RPMI7951 (cell line): ENCODE measurements at regions not wholly inside any gene's neighbourhood (a gene's known extent, or its start where the extent isn't known, plus 50 kb on each side); places are given as distances from the start of the nearest gene placed in this dataset.
"Not testable (repeated sequence)": the region's sequence is repeated elsewhere in the genome, so short reads cannot be mapped to it uniquely, and the experiment has no call there.

Experiments used
- DNase-seq: peaks from one replicate; pipeline ENCODE4 v3.0.0-alpha.2; 2012; ENCODE audit warnings: low read depth

DNA sequence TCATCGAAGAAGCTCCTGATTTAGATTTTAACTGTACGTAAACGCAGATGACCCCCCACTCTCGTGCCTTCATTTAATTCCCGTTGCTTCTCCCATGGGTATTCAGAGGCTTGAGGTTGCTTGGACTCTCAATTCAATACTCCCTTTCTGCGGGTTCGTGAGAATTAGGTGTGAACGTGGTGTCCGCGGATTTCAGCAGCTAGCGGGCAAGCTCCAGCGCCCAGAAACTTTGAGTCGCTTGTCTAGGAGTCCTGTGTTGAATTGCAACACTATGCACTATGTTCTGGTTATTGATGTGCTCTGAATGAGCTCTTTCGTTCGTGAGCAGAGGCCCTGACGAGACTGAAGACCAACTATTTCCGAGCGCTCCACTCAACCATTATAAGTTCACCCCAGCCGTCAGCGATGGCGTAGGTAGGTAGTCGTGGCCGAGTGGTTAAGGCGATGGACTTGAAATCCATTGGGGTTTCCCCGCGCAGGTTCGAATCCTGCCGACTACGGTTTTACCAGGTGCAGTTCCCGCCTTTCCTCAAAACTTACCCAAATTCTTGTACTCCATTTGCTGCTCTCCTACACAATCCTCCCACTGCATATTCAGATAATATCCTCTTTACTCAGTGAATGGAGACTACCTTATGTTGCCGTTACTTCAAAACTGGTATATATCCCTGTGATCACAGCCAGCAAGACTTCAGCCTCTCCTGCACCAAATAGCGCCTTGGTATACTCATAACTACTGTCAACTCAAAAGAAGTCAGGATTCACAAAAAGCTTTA, 72.6 kb upstream of the ZNF184 start:
- peak; percentile 69 for DNase-seq

DNA sequence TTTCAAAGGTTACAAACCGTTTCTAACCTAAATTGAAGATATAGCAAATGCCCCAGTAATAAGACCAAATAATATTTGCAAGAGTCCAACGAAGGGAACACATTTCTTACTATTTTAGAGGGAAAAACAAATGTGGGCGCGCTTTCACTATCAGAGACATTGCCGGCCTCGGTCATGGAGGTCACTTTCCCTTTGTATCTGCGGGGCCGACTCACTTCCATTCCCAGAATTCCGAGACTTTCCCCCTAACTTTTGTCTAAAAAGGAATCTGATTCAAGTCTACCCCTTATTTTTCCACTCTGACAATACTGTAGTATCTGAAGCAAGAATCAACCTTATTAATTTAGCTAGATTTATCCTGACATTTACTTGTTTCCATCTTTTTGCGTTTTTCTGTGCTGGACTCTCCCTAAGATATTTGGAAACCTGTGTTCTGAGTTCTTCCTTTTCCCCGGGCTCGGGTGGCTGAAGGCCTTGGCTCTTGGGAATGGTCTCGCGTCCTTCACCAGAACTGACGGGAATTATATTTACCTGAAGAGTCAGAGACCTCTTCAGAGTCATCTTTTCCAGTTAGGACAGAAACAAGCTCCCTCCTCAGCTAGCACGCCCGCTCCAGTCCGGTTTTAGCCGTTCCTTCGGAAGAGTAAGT, 71.8 kb upstream of the ZNF184 start:
- no peak for DNase-seq

DNA sequence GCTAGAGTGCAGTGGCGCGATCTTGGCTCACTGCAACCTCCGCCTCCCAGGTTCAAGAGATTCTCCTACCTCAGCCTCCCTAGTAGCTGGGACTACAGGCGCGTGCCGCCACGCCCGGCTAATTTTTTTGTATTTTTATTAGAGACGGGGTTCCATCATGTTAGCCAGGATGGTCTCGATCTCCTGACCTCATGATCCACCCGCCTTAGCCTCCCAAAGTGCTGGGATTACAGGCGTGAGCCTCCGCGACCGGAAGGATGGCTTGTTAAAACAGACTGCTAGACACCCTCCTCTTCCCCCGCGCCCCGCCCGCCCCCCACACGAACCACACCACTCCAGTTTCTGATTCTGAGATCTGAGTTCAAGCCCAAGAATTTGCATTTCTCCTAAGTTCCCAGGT, 71.2 kb upstream of the ZNF184 start:
- DNase-seq = not testable (repeated sequence)

DNA sequence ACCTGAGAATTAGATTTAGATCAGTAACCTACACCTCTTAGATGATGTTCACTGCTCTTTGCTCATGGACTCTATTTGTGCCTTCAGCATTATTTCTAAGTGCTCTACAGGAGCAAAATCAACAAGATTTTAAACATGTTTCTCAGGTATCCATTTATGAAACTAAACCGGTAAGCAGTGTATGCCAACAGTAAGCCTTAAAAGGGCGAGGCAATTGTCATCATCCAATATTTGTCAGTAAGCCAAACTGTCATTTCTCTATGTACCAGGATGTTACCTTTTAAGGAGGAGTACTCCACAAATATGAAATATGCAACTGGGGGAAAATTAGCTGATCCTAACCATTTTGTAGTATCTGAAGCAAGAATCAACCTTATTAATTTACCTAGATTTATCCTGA, 69.6 kb upstream of the ZNF184 start:
- DNase-seq = no peak

DNA sequence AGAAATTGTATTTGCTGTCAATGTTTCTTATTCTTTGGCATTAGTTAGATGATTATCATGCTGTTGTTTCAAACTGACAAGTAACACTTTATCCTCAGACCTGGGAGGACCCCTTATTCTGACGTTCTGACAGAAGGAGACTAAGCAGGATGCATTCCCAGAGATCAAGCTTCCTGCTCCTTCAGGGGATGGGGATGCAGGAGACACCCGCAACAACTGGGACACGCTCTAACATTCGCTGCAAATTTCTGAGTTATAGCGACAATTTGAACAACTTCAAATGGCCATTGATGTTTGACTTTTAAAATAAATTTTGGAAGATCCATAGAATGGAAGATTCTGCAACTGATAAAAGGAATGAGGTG, 69.0 kb upstream of the ZNF184 start:
- DNase-seq = no peak

DNA sequence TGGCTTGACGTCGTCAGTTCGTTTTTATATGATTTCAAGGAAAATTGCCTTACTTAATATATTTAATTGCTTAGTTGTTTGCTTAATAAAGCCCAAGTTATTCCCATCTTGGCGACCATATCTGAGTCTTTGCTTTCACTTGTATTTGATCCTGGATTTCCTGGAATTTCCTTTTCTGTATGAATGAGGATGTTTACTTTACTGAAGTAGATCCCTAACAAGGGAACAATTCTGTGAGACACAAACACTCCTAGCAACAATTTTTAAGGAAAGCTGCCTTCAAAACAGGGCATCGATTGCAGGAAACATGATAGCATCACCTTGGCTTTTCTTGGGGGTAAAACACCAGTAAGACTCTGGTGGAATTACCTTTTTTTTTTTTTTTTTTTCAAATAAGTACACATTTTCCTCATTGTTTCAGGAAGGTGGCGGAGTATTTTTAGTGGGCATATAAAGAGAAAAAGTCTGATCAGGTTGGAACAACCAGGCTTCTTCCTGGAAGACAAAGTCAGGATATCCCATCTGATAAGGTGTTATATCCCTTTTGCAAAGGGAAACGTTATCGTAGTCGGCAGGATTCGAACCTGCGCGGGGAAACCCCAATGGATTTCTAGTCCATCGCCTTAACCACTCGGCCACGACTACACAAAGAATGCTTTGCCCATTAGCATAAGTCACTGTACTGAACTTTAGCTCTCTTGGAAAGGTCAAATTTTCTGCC, 68.5 kb upstream of the ZNF184 start:
- peak; percentile 32 for DNase-seq

DNA sequence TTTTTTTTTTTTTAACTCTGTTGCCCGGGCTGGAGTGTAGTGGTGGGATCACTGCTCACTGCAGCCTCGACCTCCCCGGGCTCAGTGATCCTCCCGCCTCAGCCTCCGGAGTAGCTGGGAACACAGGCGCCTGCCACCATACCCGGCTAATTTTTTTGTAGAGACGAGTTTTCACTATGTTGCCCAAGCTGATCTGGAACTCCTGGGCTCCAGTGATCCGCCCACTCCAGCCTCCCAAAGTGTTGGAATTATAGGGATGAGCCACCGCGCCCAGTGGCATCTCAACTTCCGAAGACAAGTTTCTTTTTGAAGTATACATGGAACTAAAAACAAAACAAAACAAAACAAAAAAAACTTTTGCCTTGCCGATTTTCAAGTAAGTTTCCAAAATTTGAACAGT, 66.6 kb upstream of the ZNF184 start:
- DNase-seq = no peak

DNA sequence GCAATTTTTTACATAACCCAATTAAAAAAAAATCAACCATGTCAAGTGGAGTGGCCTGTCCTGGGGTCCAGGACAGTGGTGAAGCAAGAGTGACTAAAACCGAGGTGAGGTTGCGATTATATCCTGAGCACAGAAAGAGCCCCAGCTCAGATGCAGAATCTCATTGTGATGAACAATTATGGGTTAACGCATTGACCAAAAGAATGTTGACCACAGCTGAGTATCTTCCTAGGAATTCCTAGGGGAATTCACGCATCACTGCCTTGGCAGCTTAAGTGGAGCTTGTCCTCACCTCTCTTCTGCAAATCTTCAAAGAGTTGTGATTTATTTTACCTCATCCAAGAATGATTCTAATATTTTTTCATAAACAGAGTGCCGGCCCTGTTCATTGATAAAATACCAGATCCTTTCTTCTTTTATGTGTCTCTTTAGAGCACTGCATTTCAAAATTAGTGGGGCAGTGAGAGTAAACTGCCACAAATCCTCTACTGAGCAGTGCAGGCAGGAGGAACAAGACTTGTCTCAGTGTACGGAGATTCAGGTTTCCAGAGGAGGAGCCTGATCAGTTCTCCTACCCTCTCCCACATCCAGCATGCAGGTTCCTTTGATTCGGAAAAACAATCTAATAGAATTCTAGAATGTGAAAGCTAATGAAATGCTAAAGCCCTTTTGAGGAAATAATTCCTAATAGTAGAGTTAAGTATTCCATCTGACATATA, 60.1 kb upstream of the ZNF184 start:
- DNase-seq = peak; percentile 86

DNA sequence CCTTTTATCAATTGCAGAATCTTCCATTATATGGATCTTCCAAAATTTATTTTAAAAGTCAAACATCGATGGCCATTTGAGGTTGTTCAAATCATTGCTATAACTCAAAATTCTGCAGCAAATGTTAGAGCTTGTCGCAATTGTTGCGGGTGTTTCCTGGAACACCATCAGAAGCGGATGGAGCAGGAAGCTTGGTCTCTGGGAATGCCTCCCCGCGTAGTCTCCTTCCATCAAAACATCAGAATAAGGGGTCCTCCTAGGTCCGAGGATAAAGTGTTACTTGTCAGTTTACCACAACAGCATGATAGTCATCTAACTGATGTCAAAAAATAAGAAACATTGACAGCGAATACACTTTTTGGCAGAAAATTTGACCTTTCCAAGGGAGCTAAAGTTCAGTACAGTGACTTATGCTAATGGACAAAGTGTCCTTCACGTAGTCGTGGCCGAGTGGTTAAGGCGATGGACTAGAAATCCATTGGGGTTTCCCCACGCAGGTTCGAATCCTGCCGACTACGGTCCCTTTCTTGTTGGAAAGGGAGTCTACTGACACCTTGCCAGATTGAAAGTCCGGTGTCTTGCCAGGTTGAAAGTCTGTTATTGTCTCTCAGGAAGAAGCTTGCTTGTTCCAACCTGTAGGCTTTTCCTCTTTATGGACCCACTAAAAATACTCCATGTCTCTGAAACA, 59.0 kb upstream of the ZNF184 start:
- DNase-seq = no peak

DNA sequence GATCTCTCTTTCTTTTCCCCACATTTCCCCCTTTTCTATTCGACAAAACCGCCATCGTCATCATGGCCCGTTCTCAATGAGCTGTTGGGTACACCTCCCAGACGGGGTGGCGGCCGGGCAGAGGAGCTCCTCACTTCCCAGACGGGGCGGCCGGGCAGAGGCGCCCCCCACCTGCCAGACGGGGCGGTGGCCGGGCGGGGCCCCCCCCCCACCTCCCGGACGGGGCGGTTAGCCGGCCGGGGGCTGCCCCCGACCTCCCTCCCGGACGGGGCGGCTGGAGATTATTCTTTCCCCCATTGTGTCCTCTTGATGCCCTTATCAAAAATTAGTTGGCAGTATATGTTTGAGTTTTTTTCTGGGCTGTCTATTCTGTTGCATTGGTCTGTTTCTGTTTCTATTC, 56.9 kb upstream of the ZNF184 start:
- not testable (repeated sequence) for DNase-seq

DNA sequence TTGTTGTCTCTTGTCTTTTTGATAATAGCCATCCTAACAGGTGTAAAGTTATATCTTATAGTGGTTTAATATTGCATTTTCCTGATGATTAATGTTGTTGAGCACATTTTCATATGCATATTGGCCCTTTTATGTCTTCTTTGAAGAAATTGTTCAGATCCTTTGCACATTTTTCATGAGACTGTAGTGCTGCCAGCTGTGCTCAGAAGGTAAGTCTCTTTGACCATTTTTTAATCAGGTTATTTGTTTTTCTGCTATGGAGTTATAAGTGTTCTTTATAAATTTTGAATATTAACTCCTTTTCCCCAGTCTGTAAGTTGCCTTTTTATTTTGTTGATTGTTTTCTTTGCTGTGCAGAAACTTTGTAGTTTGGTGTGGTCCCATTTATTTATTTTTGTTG, 55.8 kb upstream of the ZNF184 start:
- DNase-seq = no peak
